AG04449 (cell line): ENCODE measurements at regions not wholly inside any gene's neighbourhood (a gene's known extent, or its start where the extent isn't known, plus 50 kb on each side); places are given as distances from the start of the nearest gene placed in this dataset.

Experiments
- CTCF ChIA-PET: fragments of 350-600 bp; formaldehyde crosslinking; extraction: SDS; loops from one replicate; lab custom pipeline; 2021; ENCODE audit warnings: antibody characterized with exemption; lab: Yijun Ruan, JAX
- POLR2A ChIA-PET: fragments of 400-600, 350-600 bp; formaldehyde crosslinking; extraction: SDS; loops from one replicate; lab custom pipeline; 2020; ENCODE audit warnings: antibody characterized with exemption, inconsistent platforms; lab: Yijun Ruan, JAX
- DNase-seq: peaks from one replicate; pipeline ENCODE4 v3.0.0-alpha.2; 2010; ENCODE audit warnings: low read depth, low spot score
- H3K4me3 ChIP-seq: 2 replicates; pipeline ENCODE4 v1.5.1; 2011; ENCODE audit warnings: low read depth, mild to moderate bottlenecking, control low read depth, low read length
- CTCF ChIP-seq: IDR thresholded peaks from one replicate; pipeline ENCODE4 v1.5.1; 2011; ENCODE audit warnings: mild to moderate bottlenecking, moderate library complexity, low read length, control low read depth, inconsistent platforms; ENCODE audit not compliant: insufficient read depth; ENCODE audit errors: missing control alignments

- no peak for DNase-seq
- ChIA-PET CTCF (interaction anchor here (1.0 to 1.7 kb wide), 2 partner anchors 12 to 153 kb away, joined by 3 to 8 read pairs; no protein-coding TSS in a partner anchor), POLR2A (no interaction called here)
- no peak for TF ChIP-seq CTCF
- no peak overlapping the region for H3K4me3 ChIP-seq
Observed at GRCh38 chr14:37721976-37722659, 126.7 kb downstream of the TTC6 start.

GRCh38 chr14:37723515-37723914 lies 128.1 kb downstream of the TTC6 start:
- no peak overlapping the region for H3K4me3 ChIP-seq
- no peak for DNase-seq
- POLR2A ChIA-PET, result no interaction called here
- CTCF ChIA-PET, result no interaction called here
- no peak for TF ChIP-seq CTCF

GRCh38 chr14:37726708-37727107 lies 131.3 kb downstream of the TTC6 start:
- CTCF ChIA-PET, result interaction anchor here (1.1 kb wide), 1 partner anchor 149 kb away, joined by 5 read pairs; no protein-coding TSS in a partner anchor
- no peak overlapping the region for H3K4me3 ChIP-seq
- no peak for TF ChIP-seq CTCF
- POLR2A ChIA-PET, result no interaction called here
- DNase-seq, result no peak

GRCh38 chr14:37729218-37729617 lies 133.8 kb downstream of the TTC6 start:
- CTCF ChIA-PET, result no interaction called here
- no peak for DNase-seq

GRCh38 chr14:37731094-37731493 lies 135.7 kb downstream of the TTC6 start:
- DNase-seq, result no peak
- ChIA-PET POLR2A (no interaction called here), CTCF (interaction anchor here (0.5 to 1.7 kb wide), 3 partner anchors 22 to 500 kb away, joined by 3 to 8 read pairs (median 3); no protein-coding TSS in a partner anchor)
- no peak overlapping the region for H3K4me3 ChIP-seq
- TF ChIP-seq CTCF, result no peak

More at GRCh38 chr14:37729218-37729617, 133.8 kb downstream of the TTC6 start:
- POLR2A ChIA-PET, result no interaction called here
- no peak overlapping the region for H3K4me3 ChIP-seq
- TF ChIP-seq CTCF, result no peak

- CTCF ChIA-PET, result no interaction called here
Observed at GRCh38 chr14:37745657-37746056, 150.2 kb downstream of the TTC6 start.

More at GRCh38 chr14:37745657-37746056, 150.2 kb downstream of the TTC6 start:
- no peak for TF ChIP-seq CTCF
- H3K4me3 ChIP-seq, result no peak overlapping the region
- POLR2A ChIA-PET, result no interaction called here
- no peak for DNase-seq
